ENCODE measurements at regions not wholly inside any gene's neighbourhood (a gene's known extent, or its start where the extent isn't known, plus 50 kb on each side); places are given as distances from the start of the nearest gene placed in this dataset.

DNA sequence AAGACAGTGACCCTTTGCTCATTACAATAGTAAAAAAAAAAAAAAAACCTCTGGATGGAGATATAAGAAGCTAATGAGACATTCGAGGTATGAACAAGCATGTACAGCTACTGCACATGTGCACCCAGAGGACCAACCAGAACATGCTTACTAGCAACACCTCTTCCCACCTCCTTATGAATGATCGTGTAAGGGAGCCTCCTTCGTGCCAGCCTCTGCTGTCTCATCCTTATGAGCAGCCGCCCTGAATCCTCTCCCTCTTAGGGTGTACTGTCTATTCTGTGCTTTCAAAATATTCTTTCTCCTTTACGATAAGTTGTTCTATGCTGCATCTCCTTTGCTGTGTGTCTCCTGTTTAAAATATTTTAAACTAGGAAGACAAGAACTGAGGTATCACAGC is 91.4 kb upstream of the ACSL3 start:
- no peak for ATAC-seq
- TF ChIP-seq ZFP30 (CRISPR knock-in tag; IDR thresholded peaks at IDR 0.05) (no peak), TCF4 (CRISPR knock-in tag; IDR thresholded peaks at IDR 0.05; ENCODE audit: borderline replicate concordance) (no peak), ZNF70 (CRISPR knock-in tag; IDR thresholded peaks at IDR 0.05) (no peak), ZNF565 (CRISPR knock-in tag; conservative IDR thresholded peaks at IDR 0.05; ENCODE audit: low read depth) (no peak), ZC3H10 (CRISPR knock-in tag; IDR thresholded peaks at IDR 0.05) (no peak), ISL1 (CRISPR knock-in tag; IDR thresholded peaks at IDR 0.05) (no peak), ARNTL (CRISPR knock-in tag; IDR thresholded peaks at IDR 0.05; ENCODE audit: borderline replicate concordance, low read depth) (no peak), BACH2 (CRISPR knock-in tag; IDR thresholded peaks at IDR 0.05; ENCODE audit: borderline replicate concordance) (no peak), CSDC2 (CRISPR knock-in tag; IDR thresholded peaks at IDR 0.05) (no peak), ESRRG (CRISPR knock-in tag; IDR thresholded peaks at IDR 0.05) (no peak), SNAI2 (CRISPR knock-in tag; IDR thresholded peaks at IDR 0.05) (no peak), ZFP3 (CRISPR knock-in tag; IDR thresholded peaks at IDR 0.05) (no peak)
- TF ChIP-seq, protein P1, sequence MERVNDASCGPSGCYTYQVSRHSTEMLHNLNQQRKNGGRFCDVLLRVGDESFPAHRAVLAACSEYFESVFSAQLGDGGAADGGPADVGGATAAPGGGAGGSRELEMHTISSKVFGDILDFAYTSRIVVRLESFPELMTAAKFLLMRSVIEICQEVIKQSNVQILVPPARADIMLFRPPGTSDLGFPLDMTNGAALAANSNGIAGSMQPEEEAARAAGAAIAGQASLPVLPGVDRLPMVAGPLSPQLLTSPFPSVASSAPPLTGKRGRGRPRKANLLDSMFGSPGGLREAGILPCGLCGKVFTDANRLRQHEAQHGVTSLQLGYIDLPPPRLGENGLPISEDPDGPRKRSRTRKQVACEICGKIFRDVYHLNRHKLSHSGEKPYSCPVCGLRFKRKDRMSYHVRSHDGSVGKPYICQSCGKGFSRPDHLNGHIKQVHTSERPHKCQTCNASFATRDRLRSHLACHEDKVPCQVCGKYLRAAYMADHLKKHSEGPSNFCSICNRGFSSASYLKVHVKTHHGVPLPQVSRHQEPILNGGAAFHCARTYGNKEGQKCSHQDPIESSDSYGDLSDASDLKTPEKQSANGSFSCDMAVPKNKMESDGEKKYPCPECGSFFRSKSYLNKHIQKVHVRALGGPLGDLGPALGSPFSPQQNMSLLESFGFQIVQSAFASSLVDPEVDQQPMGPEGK (CRISPR knock-in tag; IDR thresholded peaks at IDR 0.05; ENCODE audit: borderline replicate concordance), result no peak
- TF ChIP-seq, protein P2, sequence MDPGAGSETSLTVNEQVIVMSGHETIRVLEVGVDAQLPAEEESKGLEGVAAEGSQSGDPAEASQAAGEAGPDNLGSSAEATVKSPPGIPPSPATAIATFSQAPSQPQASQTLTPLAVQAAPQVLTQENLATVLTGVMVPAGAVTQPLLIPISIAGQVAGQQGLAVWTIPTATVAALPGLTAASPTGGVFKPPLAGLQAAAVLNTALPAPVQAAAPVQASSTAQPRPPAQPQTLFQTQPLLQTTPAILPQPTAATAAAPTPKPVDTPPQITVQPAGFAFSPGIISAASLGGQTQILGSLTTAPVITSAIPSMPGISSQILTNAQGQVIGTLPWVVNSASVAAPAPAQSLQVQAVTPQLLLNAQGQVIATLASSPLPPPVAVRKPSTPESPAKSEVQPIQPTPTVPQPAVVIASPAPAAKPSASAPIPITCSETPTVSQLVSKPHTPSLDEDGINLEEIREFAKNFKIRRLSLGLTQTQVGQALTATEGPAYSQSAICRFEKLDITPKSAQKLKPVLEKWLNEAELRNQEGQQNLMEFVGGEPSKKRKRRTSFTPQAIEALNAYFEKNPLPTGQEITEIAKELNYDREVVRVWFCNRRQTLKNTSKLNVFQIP (CRISPR knock-in tag; IDR thresholded peaks at IDR 0.05; ENCODE audit: borderline replicate concordance, low read depth), result no peak
- TF ChIP-seq, protein P3, sequence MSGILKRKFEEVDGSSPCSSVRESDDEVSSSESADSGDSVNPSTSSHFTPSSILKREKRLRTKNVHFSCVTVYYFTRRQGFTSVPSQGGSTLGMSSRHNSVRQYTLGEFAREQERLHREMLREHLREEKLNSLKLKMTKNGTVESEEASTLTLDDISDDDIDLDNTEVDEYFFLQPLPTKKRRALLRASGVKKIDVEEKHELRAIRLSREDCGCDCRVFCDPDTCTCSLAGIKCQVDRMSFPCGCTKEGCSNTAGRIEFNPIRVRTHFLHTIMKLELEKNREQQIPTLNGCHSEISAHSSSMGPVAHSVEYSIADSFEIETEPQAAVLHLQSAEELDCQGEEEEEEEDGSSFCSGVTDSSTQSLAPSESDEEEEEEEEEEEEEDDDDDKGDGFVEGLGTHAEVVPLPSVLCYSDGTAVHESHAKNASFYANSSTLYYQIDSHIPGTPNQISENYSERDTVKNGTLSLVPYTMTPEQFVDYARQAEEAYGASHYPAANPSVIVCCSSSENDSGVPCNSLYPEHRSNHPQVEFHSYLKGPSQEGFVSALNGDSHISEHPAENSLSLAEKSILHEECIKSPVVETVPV (CRISPR knock-in tag; IDR thresholded peaks at IDR 0.05), result no peak

DNA sequence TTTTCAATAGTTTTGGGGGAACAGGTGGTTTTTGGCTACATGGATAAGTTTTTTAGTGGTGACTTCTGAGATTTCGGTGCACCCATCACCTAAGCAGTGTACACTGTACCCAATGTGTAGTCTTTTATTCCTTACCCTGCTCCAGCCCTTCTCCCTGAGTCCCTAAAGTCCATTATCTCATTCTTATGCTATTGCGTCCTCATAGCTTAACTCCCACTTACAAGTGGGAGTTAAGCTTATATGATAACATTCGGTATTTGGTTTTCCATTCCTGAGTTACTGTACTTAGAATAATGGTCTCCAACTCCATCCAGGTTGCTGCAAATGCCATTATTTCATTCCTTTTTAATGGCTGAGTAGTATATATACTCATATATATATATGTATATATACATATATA is 90.9 kb upstream of the ACSL3 start:
- no peak for ATAC-seq
- TF ChIP-seq ZNF70 (CRISPR knock-in tag; IDR thresholded peaks at IDR 0.05) (no peak), TCF4 (CRISPR knock-in tag; IDR thresholded peaks at IDR 0.05; ENCODE audit: borderline replicate concordance) (no peak), CSDC2 (CRISPR knock-in tag; IDR thresholded peaks at IDR 0.05) (no peak), ZC3H10 (CRISPR knock-in tag; IDR thresholded peaks at IDR 0.05) (no peak), ISL1 (CRISPR knock-in tag; IDR thresholded peaks at IDR 0.05) (no peak), ZFP30 (CRISPR knock-in tag; IDR thresholded peaks at IDR 0.05) (no peak)
- TF ChIP-seq, protein P3 (CRISPR knock-in tag; IDR thresholded peaks at IDR 0.05), result no peak
- TF ChIP-seq, protein P2 (CRISPR knock-in tag; IDR thresholded peaks at IDR 0.05; ENCODE audit: borderline replicate concordance, low read depth), result no peak
- TF ChIP-seq, protein P4, sequence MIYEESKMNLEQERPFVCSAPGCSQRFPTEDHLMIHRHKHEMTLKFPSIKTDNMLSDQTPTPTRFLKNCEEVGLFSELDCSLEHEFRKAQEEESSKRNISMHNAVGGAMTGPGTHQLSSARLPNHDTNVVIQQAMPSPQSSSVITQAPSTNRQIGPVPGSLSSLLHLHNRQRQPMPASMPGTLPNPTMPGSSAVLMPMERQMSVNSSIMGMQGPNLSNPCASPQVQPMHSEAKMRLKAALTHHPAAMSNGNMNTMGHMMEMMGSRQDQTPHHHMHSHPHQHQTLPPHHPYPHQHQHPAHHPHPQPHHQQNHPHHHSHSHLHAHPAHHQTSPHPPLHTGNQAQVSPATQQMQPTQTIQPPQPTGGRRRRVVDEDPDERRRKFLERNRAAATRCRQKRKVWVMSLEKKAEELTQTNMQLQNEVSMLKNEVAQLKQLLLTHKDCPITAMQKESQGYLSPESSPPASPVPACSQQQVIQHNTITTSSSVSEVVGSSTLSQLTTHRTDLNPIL (CRISPR knock-in tag; IDR thresholded peaks at IDR 0.05; ENCODE audit: low read depth), result no peak

DNA sequence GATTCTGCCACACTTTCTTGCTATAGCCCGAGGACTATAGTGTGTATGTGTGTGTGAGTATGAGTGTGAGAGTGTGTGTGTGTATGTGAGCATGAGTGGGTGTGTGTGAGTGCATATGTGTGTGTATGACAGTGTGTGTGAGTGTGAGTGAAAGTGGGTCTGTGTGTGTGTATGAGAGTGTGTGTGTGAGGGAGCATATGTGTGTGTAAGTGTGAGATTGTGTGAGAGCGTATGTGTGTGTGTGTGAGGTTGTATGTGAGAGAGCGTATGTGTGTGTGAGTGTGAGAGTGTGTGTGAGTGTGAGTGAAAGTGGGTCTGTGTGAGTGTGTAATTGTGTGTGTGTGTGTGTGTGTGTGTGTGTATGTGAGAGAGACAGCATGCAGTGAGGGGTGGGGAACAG is 89.0 kb upstream of the ACSL3 start:
- ATAC-seq, result no peak
- TF ChIP-seq ZNF70 (CRISPR knock-in tag; IDR thresholded peaks at IDR 0.05), result no peak
- no peak for TF ChIP-seq ESRRG (CRISPR knock-in tag; IDR thresholded peaks at IDR 0.05)
- TF ChIP-seq TOX (CRISPR knock-in tag; IDR thresholded peaks at IDR 0.05; ENCODE audit: borderline replicate concordance), result no peak
- TF ChIP-seq SNAI2 (CRISPR knock-in tag; IDR thresholded peaks at IDR 0.05), result no peak
- TF ChIP-seq OSR1 (CRISPR knock-in tag; IDR thresholded peaks at IDR 0.05), result no peak
- TF ChIP-seq GLIS3 (CRISPR knock-in tag; IDR thresholded peaks at IDR 0.05), result no peak
- TF ChIP-seq, protein P1 (CRISPR knock-in tag; IDR thresholded peaks at IDR 0.05; ENCODE audit: borderline replicate concordance), result no peak
- TF ChIP-seq, protein P2 (CRISPR knock-in tag; IDR thresholded peaks at IDR 0.05; ENCODE audit: borderline replicate concordance, low read depth), result no peak
- TF ChIP-seq BACH2 (CRISPR knock-in tag; IDR thresholded peaks at IDR 0.05; ENCODE audit: borderline replicate concordance), result no peak
- TF ChIP-seq ZFP30 (CRISPR knock-in tag; IDR thresholded peaks at IDR 0.05), result no peak
- TF ChIP-seq ZNF8 (CRISPR knock-in tag; IDR thresholded peaks at IDR 0.05), result no peak
- no peak for TF ChIP-seq ARNTL (CRISPR knock-in tag; IDR thresholded peaks at IDR 0.05; ENCODE audit: borderline replicate concordance, low read depth)
- no peak for TF ChIP-seq ZFP3 (CRISPR knock-in tag; IDR thresholded peaks at IDR 0.05)
- no peak for TF ChIP-seq PPARA (CRISPR knock-in tag; IDR thresholded peaks at IDR 0.05; ENCODE audit: borderline replicate concordance)
- TF ChIP-seq, protein P3 (CRISPR knock-in tag; IDR thresholded peaks at IDR 0.05), result no peak
- no peak for TF ChIP-seq CSDC2 (CRISPR knock-in tag; IDR thresholded peaks at IDR 0.05)

Measured in SK-N-SH treated with all-trans-retinoic acid at 6 μM for 48 hours (cell line).